ENCODE measurements at regions not wholly inside any gene's neighbourhood (a gene's known extent, or its start where the extent isn't known, plus 50 kb on each side); places are given as distances from the start of the nearest gene placed in this dataset.

DNA sequence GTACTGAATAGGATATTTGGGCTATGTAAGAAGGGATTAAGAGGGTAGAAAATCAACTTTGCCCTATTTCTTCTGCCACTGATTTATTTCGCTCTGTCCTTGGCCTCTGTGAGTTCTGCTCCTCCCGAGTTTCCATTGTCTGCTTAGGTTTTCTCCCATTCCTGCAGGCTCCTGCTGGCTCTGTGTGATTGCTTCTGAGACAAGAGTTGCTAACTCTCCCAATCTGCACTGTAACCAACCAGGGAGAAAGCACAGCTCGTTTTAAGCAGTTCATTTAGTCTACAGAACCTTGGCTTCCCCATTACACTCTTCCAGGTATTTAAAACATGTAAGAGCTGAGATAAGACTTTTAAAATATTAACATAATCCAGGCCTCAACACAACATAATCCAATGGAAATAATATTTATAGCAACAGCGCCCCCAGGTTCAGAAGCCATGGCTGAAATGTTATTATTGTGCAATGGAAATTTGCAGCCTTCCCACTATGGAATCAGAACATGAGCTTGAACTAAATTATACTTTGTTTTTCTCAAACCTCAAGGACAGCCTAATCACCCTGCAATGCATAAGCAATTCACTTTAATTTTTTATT lies 203.5 kb downstream of the ERCC6L2 start:
- H3K9me2 ChIP-seq (ENCODE audit: insufficient read depth, low read length) = no peaks in the 10 kb centered on the region
- no peak overlapping the region for H3K9ac ChIP-seq (ENCODE audit: low read length)
- no peak overlapping the region for H3K4me3 ChIP-seq (ENCODE audit: low read length)
- no peaks in the 10 kb centered on the region for H3K9me3 ChIP-seq (ENCODE audit: low read length)
- H3F3A ChIP-seq (ENCODE audit: insufficient read depth, low read length, poor library complexity, severe bottlenecking) = no peaks in the 10 kb centered on the region
- H3K27ac ChIP-seq (ENCODE audit: low read length) = no peak overlapping the region
- no peak overlapping the region for H2AFZ ChIP-seq (ENCODE audit: low read depth, low read length)
- no peaks in the 10 kb centered on the region for H4K20me1 ChIP-seq (ENCODE audit: insufficient read depth)
- H3K36me3 ChIP-seq (ENCODE audit: insufficient read depth, low read length) = no peaks in the 10 kb centered on the region
- no peak for TF ChIP-seq RAD21 (conservative IDR thresholded peaks at IDR 0.05)
- TF ChIP-seq TAF1 (IDR thresholded peaks at IDR 0.05; ENCODE audit: low read depth) = no peak
- H3K79me2 ChIP-seq (replicated peaks; ENCODE audit: insufficient read depth, low read length) = no peaks in the 10 kb centered on the region
- no peaks in the 10 kb centered on the region for H3K27me3 ChIP-seq (ENCODE audit: insufficient read depth, low read depth, low read length)
- H3K4me2 ChIP-seq (ENCODE audit: low read length) = no peak overlapping the region

DNA sequence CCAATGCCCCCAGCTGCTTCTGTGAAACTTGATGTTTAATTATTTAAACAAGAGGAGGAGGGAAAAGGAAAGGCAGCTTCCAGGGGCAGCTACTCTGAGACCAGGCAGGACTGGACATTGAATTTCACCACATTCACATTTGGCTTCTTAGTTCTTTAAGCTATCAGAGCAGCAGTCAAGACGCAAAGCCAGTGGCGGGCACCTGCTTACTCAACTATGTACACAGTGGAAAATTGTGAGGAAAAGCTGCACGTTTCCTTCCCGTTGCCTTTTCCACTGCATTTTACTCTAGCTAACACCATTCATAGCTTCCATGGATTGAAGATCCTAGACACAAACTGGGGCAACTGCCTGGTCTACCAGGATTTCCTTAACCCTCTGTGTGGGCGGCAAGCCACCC lies 200.3 kb downstream of the ERCC6L2 start:
- TF ChIP-seq, protein P1, sequence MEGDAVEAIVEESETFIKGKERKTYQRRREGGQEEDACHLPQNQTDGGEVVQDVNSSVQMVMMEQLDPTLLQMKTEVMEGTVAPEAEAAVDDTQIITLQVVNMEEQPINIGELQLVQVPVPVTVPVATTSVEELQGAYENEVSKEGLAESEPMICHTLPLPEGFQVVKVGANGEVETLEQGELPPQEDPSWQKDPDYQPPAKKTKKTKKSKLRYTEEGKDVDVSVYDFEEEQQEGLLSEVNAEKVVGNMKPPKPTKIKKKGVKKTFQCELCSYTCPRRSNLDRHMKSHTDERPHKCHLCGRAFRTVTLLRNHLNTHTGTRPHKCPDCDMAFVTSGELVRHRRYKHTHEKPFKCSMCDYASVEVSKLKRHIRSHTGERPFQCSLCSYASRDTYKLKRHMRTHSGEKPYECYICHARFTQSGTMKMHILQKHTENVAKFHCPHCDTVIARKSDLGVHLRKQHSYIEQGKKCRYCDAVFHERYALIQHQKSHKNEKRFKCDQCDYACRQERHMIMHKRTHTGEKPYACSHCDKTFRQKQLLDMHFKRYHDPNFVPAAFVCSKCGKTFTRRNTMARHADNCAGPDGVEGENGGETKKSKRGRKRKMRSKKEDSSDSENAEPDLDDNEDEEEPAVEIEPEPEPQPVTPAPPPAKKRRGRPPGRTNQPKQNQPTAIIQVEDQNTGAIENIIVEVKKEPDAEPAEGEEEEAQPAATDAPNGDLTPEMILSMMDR (IDR thresholded peaks at IDR 0.05; ENCODE audit: poor library complexity, severe bottlenecking) = no peak
- TF ChIP-seq POLR2AphosphoS5 (IDR thresholded peaks at IDR 0.05) (no peak), SMC3 (conservative IDR thresholded peaks at IDR 0.05; ENCODE audit: poor library complexity) (no peak), MXI1 (conservative IDR thresholded peaks at IDR 0.05; ENCODE audit: poor library complexity, severe bottlenecking) (no peak), RAD21 (conservative IDR thresholded peaks at IDR 0.05) (no peak)
- TF ChIP-seq, protein P2, sequence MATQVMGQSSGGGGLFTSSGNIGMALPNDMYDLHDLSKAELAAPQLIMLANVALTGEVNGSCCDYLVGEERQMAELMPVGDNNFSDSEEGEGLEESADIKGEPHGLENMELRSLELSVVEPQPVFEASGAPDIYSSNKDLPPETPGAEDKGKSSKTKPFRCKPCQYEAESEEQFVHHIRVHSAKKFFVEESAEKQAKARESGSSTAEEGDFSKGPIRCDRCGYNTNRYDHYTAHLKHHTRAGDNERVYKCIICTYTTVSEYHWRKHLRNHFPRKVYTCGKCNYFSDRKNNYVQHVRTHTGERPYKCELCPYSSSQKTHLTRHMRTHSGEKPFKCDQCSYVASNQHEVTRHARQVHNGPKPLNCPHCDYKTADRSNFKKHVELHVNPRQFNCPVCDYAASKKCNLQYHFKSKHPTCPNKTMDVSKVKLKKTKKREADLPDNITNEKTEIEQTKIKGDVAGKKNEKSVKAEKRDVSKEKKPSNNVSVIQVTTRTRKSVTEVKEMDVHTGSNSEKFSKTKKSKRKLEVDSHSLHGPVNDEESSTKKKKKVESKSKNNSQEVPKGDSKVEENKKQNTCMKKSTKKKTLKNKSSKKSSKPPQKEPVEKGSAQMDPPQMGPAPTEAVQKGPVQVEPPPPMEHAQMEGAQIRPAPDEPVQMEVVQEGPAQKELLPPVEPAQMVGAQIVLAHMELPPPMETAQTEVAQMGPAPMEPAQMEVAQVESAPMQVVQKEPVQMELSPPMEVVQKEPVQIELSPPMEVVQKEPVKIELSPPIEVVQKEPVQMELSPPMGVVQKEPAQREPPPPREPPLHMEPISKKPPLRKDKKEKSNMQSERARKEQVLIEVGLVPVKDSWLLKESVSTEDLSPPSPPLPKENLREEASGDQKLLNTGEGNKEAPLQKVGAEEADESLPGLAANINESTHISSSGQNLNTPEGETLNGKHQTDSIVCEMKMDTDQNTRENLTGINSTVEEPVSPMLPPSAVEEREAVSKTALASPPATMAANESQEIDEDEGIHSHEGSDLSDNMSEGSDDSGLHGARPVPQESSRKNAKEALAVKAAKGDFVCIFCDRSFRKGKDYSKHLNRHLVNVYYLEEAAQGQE (IDR thresholded peaks at IDR 0.05; ENCODE audit: borderline replicate concordance) = no peak
- Histone ChIP-seq H3K79me2 (replicated peaks; ENCODE audit: insufficient read depth, low read length) (no peaks in the 10 kb centered on the region), H3K9me2 (ENCODE audit: insufficient read depth, low read length) (no peaks in the 10 kb centered on the region), H3K4me2 (ENCODE audit: low read length) (no peak overlapping the region), H3K27me3 (ENCODE audit: insufficient read depth, low read depth, low read length) (no peaks in the 10 kb centered on the region), H3F3A (ENCODE audit: insufficient read depth, low read length, poor library complexity, severe bottlenecking) (no peaks in the 10 kb centered on the region), H3K9ac (ENCODE audit: low read length) (no peak overlapping the region), H3K36me3 (ENCODE audit: insufficient read depth, low read length) (no peaks in the 10 kb centered on the region), H3K27ac (ENCODE audit: low read length) (no peak overlapping the region), H3K9me3 (ENCODE audit: low read length) (no peaks in the 10 kb centered on the region), H2AFZ (ENCODE audit: low read depth, low read length) (no peak overlapping the region), H3K4me3 (ENCODE audit: low read length) (no peak overlapping the region), H4K20me1 (ENCODE audit: insufficient read depth) (no peaks in the 10 kb centered on the region)

DNA sequence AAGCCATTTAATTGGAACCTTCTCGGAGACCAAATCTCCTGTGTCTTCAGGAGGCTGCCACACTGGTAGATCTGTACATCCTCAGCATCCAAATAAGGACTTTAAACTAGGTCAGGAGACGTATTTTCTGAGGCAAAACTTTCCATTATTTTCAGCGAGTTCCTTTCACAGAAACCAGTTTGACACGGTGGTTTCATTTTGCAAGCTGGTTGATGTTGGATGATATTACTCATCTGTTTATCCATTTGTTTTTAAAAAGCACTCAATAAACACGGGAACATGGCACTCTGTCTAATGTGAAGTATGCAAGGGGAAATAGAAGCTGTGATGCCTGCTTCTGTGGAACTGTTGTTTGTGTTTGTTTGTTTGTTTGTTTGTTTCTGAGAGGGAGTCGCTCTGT lies 199.6 kb downstream of the ERCC6L2 start:
- Histone ChIP-seq H2AFZ (ENCODE audit: low read depth, low read length) (no peak overlapping the region), H3K4me2 (ENCODE audit: low read length) (no peak overlapping the region), H3K4me3 (ENCODE audit: low read length) (no peak overlapping the region), H3K9ac (ENCODE audit: low read length) (no peak overlapping the region), H3K9me3 (ENCODE audit: low read length) (no peaks in the 10 kb centered on the region), H3F3A (ENCODE audit: insufficient read depth, low read length, poor library complexity, severe bottlenecking) (no peaks in the 10 kb centered on the region), H3K27ac (ENCODE audit: low read length) (no peak overlapping the region), H3K27me3 (ENCODE audit: insufficient read depth, low read depth, low read length) (no peaks in the 10 kb centered on the region), H3K36me3 (ENCODE audit: insufficient read depth, low read length) (no peaks in the 10 kb centered on the region), H4K20me1 (ENCODE audit: insufficient read depth) (no peaks in the 10 kb centered on the region), H3K79me2 (replicated peaks; ENCODE audit: insufficient read depth, low read length) (no peaks in the 10 kb centered on the region), H3K9me2 (ENCODE audit: insufficient read depth, low read length) (no peaks in the 10 kb centered on the region)
- TF ChIP-seq TAF1 (IDR thresholded peaks at IDR 0.05; ENCODE audit: low read depth) (no peak), RAD21 (conservative IDR thresholded peaks at IDR 0.05) (no peak), POLR2AphosphoS5 (IDR thresholded peaks at IDR 0.05) (no peak), MXI1 (conservative IDR thresholded peaks at IDR 0.05; ENCODE audit: poor library complexity, severe bottlenecking) (no peak), EP300 (conservative IDR thresholded peaks at IDR 0.05; ENCODE audit: poor library complexity, severe bottlenecking) (no peak), SMC3 (conservative IDR thresholded peaks at IDR 0.05; ENCODE audit: poor library complexity) (no peak), EZH2 (IDR thresholded peaks at IDR 0.05; ENCODE audit: borderline replicate concordance, insufficient read depth, low read length, poor library complexity, severe bottlenecking) (no peak)
- TF ChIP-seq, protein P2 (IDR thresholded peaks at IDR 0.05; ENCODE audit: borderline replicate concordance) = no peak
- TF ChIP-seq, protein P1 (IDR thresholded peaks at IDR 0.05; ENCODE audit: poor library complexity, severe bottlenecking) = no peak

Data from neural cell (in vitro differentiated cells).